OCI-LY7 (cell line): ENCODE measurements at regions not wholly inside any gene's neighbourhood (a gene's known extent, or its start where the extent isn't known, plus 50 kb on each side); places are given as distances from the start of the nearest gene placed in this dataset.

ENCODE experiments used
- BruUV-seq: library from RNA; stranded (reverse); fragments of 400-500 nt; replicated peaks from 2 replicates; lab custom pipeline; 2021; lab: Mats Ljungman, UMichigan
- CTCF ChIA-PET: fragments of 300-600 bp; sonication (Branson Sonifier 250); formaldehyde crosslinking; loops from one replicate; lab custom pipeline; 2022; ENCODE audit warnings: antibody characterized with exemption; ENCODE audit not compliant: unreplicated experiment; lab: Charles Lee
- POLR2A ChIA-PET: fragments of 300-600 bp; sonication (Branson Sonifier 250); formaldehyde crosslinking; loops from one replicate; lab custom pipeline; 2022; ENCODE audit warnings: antibody characterized with exemption; lab: Charles Lee
- DNase-seq: peaks from one replicate; pipeline ENCODE4 v3.0.0-alpha.2; 2015; ENCODE audit warnings: low spot score
- H2AFZ ChIP-seq: fragments of 200-600 bp; sonication (generic), shearing (Covaris generic); 2 replicates; pipeline ENCODE4 v1.6.1; 2014; ENCODE audit warnings: mild to moderate bottlenecking, antibody characterized with exemption, low read length, moderate library complexity
- H3K27ac ChIP-seq: fragments of 200-600 bp; sonication (generic); 2 replicates; pipeline ENCODE4 v1.5.1; 2014; ENCODE audit warnings: mixed run types, low read depth, mild to moderate bottlenecking, moderate library complexity, low read length, inconsistent platforms; ENCODE audit not compliant: poor library complexity, severe bottlenecking
- H3K36me3 ChIP-seq: fragments of 200-600 bp; sonication (generic); 2 replicates; pipeline ENCODE4 v1.6.1; 2014; ENCODE audit warnings: mild to moderate bottlenecking, antibody characterized with exemption, low read length, moderate library complexity, mixed read lengths; ENCODE audit not compliant: insufficient read depth
- H3K4me1 ChIP-seq: fragments of 200-600 bp; sonication (generic); 2 replicates; pipeline ENCODE4 v1.5.1; 2014; ENCODE audit warnings: mild to moderate bottlenecking, low read length; ENCODE audit not compliant: insufficient read depth, poor library complexity, severe bottlenecking
- H3K4me2 ChIP-seq: fragments of 200-600 bp; sonication (generic); 2 replicates; pipeline ENCODE4 v1.6.1; 2014; ENCODE audit warnings: mild to moderate bottlenecking, low read length
- H3K4me3 ChIP-seq: fragments of 200-600 bp; sonication (generic); 2 replicates; pipeline ENCODE4 v1.5.1; 2014; ENCODE audit warnings: mild to moderate bottlenecking, low read depth, low read length; ENCODE audit not compliant: poor library complexity, severe bottlenecking
- H3K79me2 ChIP-seq: fragments of 200-600 bp; sonication (generic); 2 replicates; pipeline ENCODE4 v1.6.1; 2016; ENCODE audit warnings: low read depth, mild to moderate bottlenecking, low read length, moderate library complexity, mixed read lengths; ENCODE audit not compliant: insufficient read depth
- H3K9me2 ChIP-seq: fragments of 200-600 bp; sonication (generic); 2 replicates; pipeline ENCODE4 v1.6.1; 2016; ENCODE audit warnings: mild to moderate bottlenecking, low read length, mixed read lengths; ENCODE audit not compliant: insufficient read depth
- H3K9me3 ChIP-seq: fragments of 200-600 bp; sonication (generic); 2 replicates; pipeline ENCODE4 v1.6.1; 2014; ENCODE audit warnings: mild to moderate bottlenecking, mixed run types, low read length, mixed read lengths
- H4K20me1 ChIP-seq: fragments of 200-600 bp; sonication (generic); 2 replicates; pipeline ENCODE4 v1.6.1; 2014; ENCODE audit warnings: mild to moderate bottlenecking, antibody characterized with exemption, low read length, moderate library complexity, mixed read lengths; ENCODE audit not compliant: insufficient read depth
- CTCF ChIP-seq: fragments of 200-600 bp; sonication (generic); conservative IDR thresholded peaks from 2 replicates; pipeline ENCODE4 v1.5.1; 2014; ENCODE audit warnings: mild to moderate bottlenecking, antibody characterized with exemption, low read length, moderate library complexity, mixed read lengths
- EZH2phosphoT487 ChIP-seq: fragments of 200-600 bp; sonication (generic); IDR thresholded peaks from 2 replicates; pipeline ENCODE4 v1.6.1; 2018; ENCODE audit warnings: low read depth, borderline replicate concordance, mild to moderate bottlenecking, mixed run types, antibody characterized with exemption, low read length, moderate library complexity, mixed read lengths
- intact Hi-C: fragments of 100-400 bp; cut with micrococcal nuclease; formaldehyde crosslinking; loops from one replicate; pipeline ENCODE4 v1.10.0; 2022; ENCODE audit not compliant: unreplicated experiment

DNA sequence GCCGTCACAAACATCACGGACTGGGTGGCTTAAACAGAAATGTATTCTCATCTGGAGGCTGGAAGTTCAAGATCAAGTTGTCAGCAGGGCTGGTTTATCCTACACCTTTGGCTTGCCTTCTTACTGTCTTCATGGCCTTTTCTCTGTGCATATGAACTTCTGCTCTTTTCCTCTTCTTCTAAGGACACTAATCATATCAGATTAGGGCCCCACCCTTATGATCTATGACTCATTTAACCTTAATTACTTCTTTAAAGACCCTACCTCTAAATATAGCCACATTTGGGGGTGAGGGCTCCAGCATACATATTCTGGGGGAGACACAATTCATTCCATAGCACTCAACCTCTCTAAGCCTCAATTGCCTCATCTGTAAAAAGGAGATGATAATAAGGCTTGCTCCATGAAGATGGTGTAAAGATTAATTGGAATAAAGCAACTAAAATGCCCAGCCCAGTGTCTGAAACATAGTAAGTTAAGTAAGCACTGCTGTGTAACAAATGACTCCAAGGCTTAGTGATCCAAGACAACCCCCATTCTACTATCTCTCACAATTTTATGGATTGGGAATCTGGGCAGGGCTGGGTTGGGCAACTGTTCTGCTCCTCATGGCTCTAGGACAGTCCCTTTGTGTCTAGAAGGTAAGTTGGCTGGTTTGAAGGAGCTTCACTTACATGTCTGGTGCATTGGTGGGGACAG, 119.8 kb downstream of the BANF2 start:
- DNase-seq = no peak
- no peak overlapping the region for H3K4me2 ChIP-seq
- H3K4me1 ChIP-seq = no peaks in the 10 kb centered on the region
- TF ChIP-seq EZH2phosphoT487 (no peak), CTCF (no peak)
- H3K27ac ChIP-seq = no peak overlapping the region
- no peaks in the 10 kb centered on the region for H3K9me3 ChIP-seq
- no peaks in the 10 kb centered on the region for H3K9me2 ChIP-seq
- H2AFZ ChIP-seq = no peak overlapping the region
- H3K79me2 ChIP-seq = no peaks in the 10 kb centered on the region
- ChIA-PET CTCF (no interaction called here), POLR2A (no interaction called here)
- no TSS peak for BruUV-seq
- intact Hi-C loops = no loop called here
- no peak overlapping the region for H3K4me3 ChIP-seq
- no peaks in the 10 kb centered on the region for H4K20me1 ChIP-seq
- H3K36me3 ChIP-seq = no peaks in the 10 kb centered on the region

DNA sequence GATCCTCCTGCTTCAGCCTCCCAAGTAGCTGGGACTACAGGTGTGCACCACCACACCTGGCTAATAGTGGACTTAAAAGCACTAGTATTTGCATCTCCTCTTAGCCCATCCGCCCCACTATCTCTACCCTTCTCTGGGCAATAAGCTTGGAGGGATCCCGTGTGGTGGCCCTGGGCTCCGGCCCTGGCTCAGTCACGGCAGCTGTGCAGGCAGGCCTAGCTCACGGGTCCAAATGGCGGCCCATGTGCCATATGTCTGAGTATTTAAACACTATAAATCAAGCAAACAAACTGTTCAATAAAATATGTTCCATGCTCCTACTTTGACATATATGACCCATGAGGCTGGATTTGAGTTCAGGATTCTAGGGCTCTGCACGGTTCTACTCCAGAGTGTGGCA, 118.4 kb downstream of the BANF2 start:
- TF ChIP-seq EZH2phosphoT487 = no peak
- no peak for TF ChIP-seq CTCF
- Histone ChIP-seq H3K9me3 (no peaks in the 10 kb centered on the region), H3K4me3 (no peak overlapping the region), H3K27ac (no peak overlapping the region), H3K4me1 (no peaks in the 10 kb centered on the region), H3K79me2 (no peaks in the 10 kb centered on the region), H3K36me3 (no peaks in the 10 kb centered on the region), H3K9me2 (no peaks in the 10 kb centered on the region), H3K4me2 (no peak overlapping the region), H4K20me1 (no peaks in the 10 kb centered on the region), H2AFZ (no peak overlapping the region)
- ChIA-PET POLR2A (no interaction called here), CTCF (no interaction called here)
- no peak for DNase-seq
- no TSS peak for BruUV-seq
- intact Hi-C loops = no loop called here

DNA sequence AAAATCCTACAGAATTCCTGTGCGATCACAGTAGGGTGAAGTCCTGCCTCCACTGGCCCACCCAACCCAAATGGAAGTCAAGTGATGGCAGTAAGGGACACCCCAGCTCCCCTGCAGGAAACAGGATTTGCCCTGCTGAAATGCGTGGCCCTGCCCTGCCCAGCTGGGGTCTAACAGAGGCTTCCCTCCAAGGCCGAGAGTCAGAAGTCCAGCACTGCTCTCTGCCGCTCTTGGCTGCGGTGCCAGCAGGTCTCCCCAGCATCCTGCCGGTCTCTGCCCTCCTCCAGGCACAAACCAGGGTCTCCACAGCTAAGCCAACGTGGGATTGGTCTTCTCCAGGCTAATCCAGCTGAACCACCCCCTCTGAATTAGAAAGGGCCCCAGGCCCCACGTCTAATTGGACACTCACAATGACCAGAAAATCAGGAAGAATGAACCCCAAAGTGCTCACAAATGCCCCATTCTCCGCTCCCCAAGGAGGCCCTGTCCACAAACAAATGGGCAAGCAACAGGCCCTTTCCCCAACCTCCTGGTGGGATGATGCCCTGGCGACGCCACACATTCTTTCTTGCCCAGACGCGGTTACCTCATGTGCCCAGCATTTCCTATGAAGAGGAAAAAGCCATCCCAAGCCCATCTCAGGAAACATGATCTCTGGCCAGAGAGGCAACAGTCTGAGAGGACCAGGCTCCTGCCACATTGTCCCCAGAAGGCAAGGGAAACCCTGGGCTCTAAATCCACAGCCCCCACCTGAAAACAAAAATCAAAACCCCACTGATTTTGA, 117.2 kb downstream of the BANF2 start:
- Histone ChIP-seq H2AFZ (no peak overlapping the region), H3K4me2 (no peak overlapping the region), H4K20me1 (no peaks in the 10 kb centered on the region), H3K36me3 (no peaks in the 10 kb centered on the region), H3K9me3 (no peaks in the 10 kb centered on the region), H3K27ac (no peak overlapping the region), H3K9me2 (no peaks in the 10 kb centered on the region), H3K4me1 (peaks cover 2% of the 10 kb centered on the region), H3K79me2 (no peaks in the 10 kb centered on the region), H3K4me3 (no peak overlapping the region)
- BruUV-seq = no TSS peak
- intact Hi-C loops = no loop called here
- CTCF ChIA-PET = no interaction called here
- TF ChIP-seq CTCF = no peak
- TF ChIP-seq EZH2phosphoT487 = no peak
- DNase-seq = no peak
- POLR2A ChIA-PET = no interaction called here
